ENCODE measurements at regions not wholly inside any gene's neighbourhood (a gene's known extent, or its start where the extent isn't known, plus 50 kb on each side); places are given as distances from the start of the nearest gene placed in this dataset.

- H3K4me3 ChIP-seq (ENCODE audit: low read depth, low read length) = no peak overlapping the region
- no peak for TF ChIP-seq MYC (IDR thresholded peaks at IDR 0.05; ENCODE audit: low read depth, low read length)
- TF ChIP-seq MAX (IDR thresholded peaks at IDR 0.05; ENCODE audit: low read depth, low read length) = no peak
- TF ChIP-seq CTCF (IDR thresholded peaks at IDR 0.05; ENCODE audit: low read depth, low read length) = no peak
- no peak for TF ChIP-seq POLR2A (IDR thresholded peaks at IDR 0.05; ENCODE audit: extremely low read depth, insufficient read length)
- no peak for DNase-seq (ENCODE audit: low read depth)
Measured at GRCh38 chr15:27646531-27646930, 452.6 kb downstream of the OCA2 start.

GRCh38 chr15:27645672-27646071 is 453.4 kb downstream of the OCA2 start:
- no peak for TF ChIP-seq MYC (IDR thresholded peaks at IDR 0.05; ENCODE audit: low read depth, low read length)
- TF ChIP-seq MAX (IDR thresholded peaks at IDR 0.05; ENCODE audit: low read depth, low read length) = no peak
- no peak for TF ChIP-seq CTCF (IDR thresholded peaks at IDR 0.05; ENCODE audit: low read depth, low read length)
- TF ChIP-seq POLR2A (IDR thresholded peaks at IDR 0.05; ENCODE audit: extremely low read depth, insufficient read length) = no peak
- DNase-seq (ENCODE audit: low read depth) = no peak
- H3K4me3 ChIP-seq (ENCODE audit: low read depth, low read length) = no peak overlapping the region

GRCh38 chr15:27642981-27643380 is 456.1 kb downstream of the OCA2 start:
- no peak for DNase-seq (ENCODE audit: low read depth)
- TF ChIP-seq MYC (IDR thresholded peaks at IDR 0.05; ENCODE audit: low read depth, low read length) = no peak
- TF ChIP-seq POLR2A (IDR thresholded peaks at IDR 0.05; ENCODE audit: extremely low read depth, insufficient read length) = no peak
- no peak for TF ChIP-seq MAX (IDR thresholded peaks at IDR 0.05; ENCODE audit: low read depth, low read length)
- TF ChIP-seq CTCF (IDR thresholded peaks at IDR 0.05; ENCODE audit: low read depth, low read length) = no peak
- H3K4me3 ChIP-seq (ENCODE audit: low read depth, low read length) = no peak overlapping the region

- no peak for DNase-seq (ENCODE audit: low read depth)
- H3K4me3 ChIP-seq (ENCODE audit: low read depth, low read length) = no peak overlapping the region
- TF ChIP-seq MAX (IDR thresholded peaks at IDR 0.05; ENCODE audit: low read depth, low read length) = no peak
- TF ChIP-seq MYC (IDR thresholded peaks at IDR 0.05; ENCODE audit: low read depth, low read length) = no peak
- no peak for TF ChIP-seq CTCF (IDR thresholded peaks at IDR 0.05; ENCODE audit: low read depth, low read length)
Measured at GRCh38 chr15:27639595-27639994, 459.5 kb downstream of the OCA2 start.

- no peak overlapping the region for H3K4me3 ChIP-seq (ENCODE audit: low read depth, low read length)
- no peak for TF ChIP-seq CTCF (IDR thresholded peaks at IDR 0.05; ENCODE audit: low read depth, low read length)
- TF ChIP-seq MYC (IDR thresholded peaks at IDR 0.05; ENCODE audit: low read depth, low read length) = no peak
- no peak for TF ChIP-seq POLR2A (IDR thresholded peaks at IDR 0.05; ENCODE audit: extremely low read depth, insufficient read length)
- no peak for TF ChIP-seq MAX (IDR thresholded peaks at IDR 0.05; ENCODE audit: low read depth, low read length)
- no peak for DNase-seq (ENCODE audit: low read depth)
Measured at GRCh38 chr15:27638958-27639357, 460.2 kb downstream of the OCA2 start.

- H3K4me3 ChIP-seq (ENCODE audit: low read depth, low read length) = no peak overlapping the region
- TF ChIP-seq CTCF (IDR thresholded peaks at IDR 0.05; ENCODE audit: low read depth, low read length) = no peak
- no peak for TF ChIP-seq MAX (IDR thresholded peaks at IDR 0.05; ENCODE audit: low read depth, low read length)
- no peak for DNase-seq (ENCODE audit: low read depth)
Measured at GRCh38 chr15:27635916-27636315, 463.2 kb downstream of the OCA2 start.

All from NB4 (cell line).